ENCODE measurements at regions not wholly inside any gene's neighbourhood (a gene's known extent, or its start where the extent isn't known, plus 50 kb on each side); places are given as distances from the start of the nearest gene placed in this dataset.

GRCh38 chr6:112853162-112853561, 506.0 kb downstream of the RFPL4B start:
- no peak overlapping the region for H2AFZ ChIP-seq

GRCh38 chr6:112863753-112864152, 516.6 kb downstream of the RFPL4B start:
- DNase-seq (ENCODE audit: low spot score) (no peak), ATAC-seq (no peak)
- no peak overlapping the region for H3K27ac ChIP-seq (ENCODE audit: low read depth)
- no peaks in the 10 kb centered on the region for H3K36me3 Mint-ChIP-seq (ENCODE audit: low read depth)
- H3K4me1 ChIP-seq (ENCODE audit: insufficient read depth): no peaks in the 10 kb centered on the region
- H2AFZ ChIP-seq: no peak overlapping the region
- no peaks in the 10 kb centered on the region for H3K27me3 ChIP-seq (ENCODE audit: insufficient read depth)
- no peaks in the 10 kb centered on the region for H3K9me2 ChIP-seq (ENCODE audit: insufficient read depth)
- H3K4me1 Mint-ChIP-seq: peaks cover 9% of the 10 kb centered on the region; the same call in 2 of the 3 replicates
- H3F3A ChIP-seq (replicated peaks; ENCODE audit: low read depth): no peaks in the 10 kb centered on the region
- H3K36me3 ChIP-seq (ENCODE audit: insufficient read depth): no peaks in the 10 kb centered on the region
- no peak overlapping the region for H3K4me3 Mint-ChIP-seq
- H3K9me3 Mint-ChIP-seq: no peaks in the 10 kb centered on the region
- no peak overlapping the region for H3K27ac Mint-ChIP-seq
- no peaks in the 10 kb centered on the region for H3K27me3 Mint-ChIP-seq (ENCODE audit: insufficient read depth, low read depth, poor library complexity)
- no peak overlapping the region for H3K4me3 ChIP-seq
- no peaks in the 10 kb centered on the region for H3K79me2 ChIP-seq (replicated peaks; ENCODE audit: insufficient read depth)
- H3K4me2 ChIP-seq: no peak overlapping the region
- H4K20me1 ChIP-seq (replicated peaks; ENCODE audit: insufficient read depth): no peaks in the 10 kb centered on the region
- TF ChIP-seq CTCF (conservative IDR thresholded peaks at IDR 0.05; ENCODE audit: low read depth in 2 of 2) (no peak), REST (IDR thresholded peaks at IDR 0.05; ENCODE audit: unreplicated experiment) (no peak), ETS1 (IDR thresholded peaks at IDR 0.05) (no peak), EZH2 (IDR thresholded peaks at IDR 0.05; ENCODE audit: low read depth, unreplicated experiment) (no peak), NANOG (IDR thresholded peaks at IDR 0.05; ENCODE audit: borderline replicate concordance) (no peak), ZNF331 (CRISPR knock-in tag; IDR thresholded peaks at IDR 0.05; ENCODE audit: low read depth) (no peak), POLR2AphosphoS5 (IDR thresholded peaks at IDR 0.05; ENCODE audit: low read depth) (no peak), CREB1 (CRISPR knock-in tag; IDR thresholded peaks at IDR 0.05; ENCODE audit: low read depth) (no peak), EZH2phosphoT487 (IDR thresholded peaks at IDR 0.05; ENCODE audit: unreplicated experiment) (no peak)

More at GRCh38 chr6:112853162-112853561, 506.0 kb downstream of the RFPL4B start:
- no peaks in the 10 kb centered on the region for H3K9me2 ChIP-seq (ENCODE audit: insufficient read depth)
- no peaks in the 10 kb centered on the region for H3K36me3 ChIP-seq (ENCODE audit: insufficient read depth)
- H4K20me1 ChIP-seq (replicated peaks; ENCODE audit: insufficient read depth): no peaks in the 10 kb centered on the region
- ATAC-seq: no peak
- DNase-seq (ENCODE audit: low spot score): no peak
- TF ChIP-seq EZH2phosphoT487 (IDR thresholded peaks at IDR 0.05; ENCODE audit: unreplicated experiment) (no peak), JUNB (IDR thresholded peaks at IDR 0.05; ENCODE audit: unreplicated experiment) (no peak), ZNF331 (CRISPR knock-in tag; IDR thresholded peaks at IDR 0.05; ENCODE audit: low read depth) (no peak)
- no peak overlapping the region for H3K4me2 ChIP-seq
- H3K4me3 ChIP-seq: no peak overlapping the region
- Mint-ChIP-seq H3K36me3 (ENCODE audit: low read depth) (no peaks in the 10 kb centered on the region), H3K9me3 (no peaks in the 10 kb centered on the region), H3K4me3 (no peak overlapping the region), H3K27ac (no peak overlapping the region), H3K4me1 (no peaks in the 10 kb centered on the region), H3K27me3 (ENCODE audit: insufficient read depth, low read depth, poor library complexity) (no peaks in the 10 kb centered on the region)
- H3K4me1 ChIP-seq (ENCODE audit: insufficient read depth): no peaks in the 10 kb centered on the region
- H3K27ac ChIP-seq (ENCODE audit: low read depth): no peak overlapping the region
- no peaks in the 10 kb centered on the region for H3K79me2 ChIP-seq (replicated peaks; ENCODE audit: insufficient read depth)
- no peaks in the 10 kb centered on the region for H3F3A ChIP-seq (replicated peaks; ENCODE audit: low read depth)
- no peaks in the 10 kb centered on the region for H3K27me3 ChIP-seq (ENCODE audit: insufficient read depth)
